ENCODE measurements at regions not wholly inside any gene's neighbourhood (a gene's known extent, or its start where the extent isn't known, plus 50 kb on each side); places are given as distances from the start of the nearest gene placed in this dataset.

DNA sequence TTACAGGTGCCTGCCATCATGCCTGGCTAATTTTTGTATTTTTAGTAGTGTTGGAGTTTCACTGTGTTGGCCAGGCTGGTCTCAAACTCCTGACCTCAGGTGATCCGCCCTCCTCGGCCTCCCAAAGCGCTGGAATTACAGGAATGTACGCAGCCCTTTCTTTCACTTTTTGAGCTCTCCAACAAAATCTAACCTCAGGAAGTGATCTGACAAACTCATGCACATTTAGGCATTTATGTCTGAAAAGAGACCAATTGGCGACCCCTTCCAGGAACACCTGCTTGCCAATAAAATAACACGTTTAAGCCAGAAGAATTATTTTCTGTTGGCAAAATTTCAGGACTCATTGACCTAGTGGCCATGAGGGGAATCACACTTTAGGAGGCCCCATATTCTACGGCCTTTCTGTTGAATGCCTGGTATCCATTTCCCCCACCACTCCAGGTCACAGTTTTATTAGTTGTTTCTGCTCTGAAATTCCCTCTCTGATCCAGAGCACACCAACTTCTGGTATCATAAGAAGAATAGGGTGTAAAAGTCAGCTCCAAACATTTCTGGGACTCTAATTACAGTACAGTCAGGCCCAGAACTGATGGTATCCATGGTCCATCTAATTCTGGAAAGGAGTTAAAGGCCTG lies 65.8 kb upstream of the FRMD4A start:
- TF ChIP-seq, protein P1, sequence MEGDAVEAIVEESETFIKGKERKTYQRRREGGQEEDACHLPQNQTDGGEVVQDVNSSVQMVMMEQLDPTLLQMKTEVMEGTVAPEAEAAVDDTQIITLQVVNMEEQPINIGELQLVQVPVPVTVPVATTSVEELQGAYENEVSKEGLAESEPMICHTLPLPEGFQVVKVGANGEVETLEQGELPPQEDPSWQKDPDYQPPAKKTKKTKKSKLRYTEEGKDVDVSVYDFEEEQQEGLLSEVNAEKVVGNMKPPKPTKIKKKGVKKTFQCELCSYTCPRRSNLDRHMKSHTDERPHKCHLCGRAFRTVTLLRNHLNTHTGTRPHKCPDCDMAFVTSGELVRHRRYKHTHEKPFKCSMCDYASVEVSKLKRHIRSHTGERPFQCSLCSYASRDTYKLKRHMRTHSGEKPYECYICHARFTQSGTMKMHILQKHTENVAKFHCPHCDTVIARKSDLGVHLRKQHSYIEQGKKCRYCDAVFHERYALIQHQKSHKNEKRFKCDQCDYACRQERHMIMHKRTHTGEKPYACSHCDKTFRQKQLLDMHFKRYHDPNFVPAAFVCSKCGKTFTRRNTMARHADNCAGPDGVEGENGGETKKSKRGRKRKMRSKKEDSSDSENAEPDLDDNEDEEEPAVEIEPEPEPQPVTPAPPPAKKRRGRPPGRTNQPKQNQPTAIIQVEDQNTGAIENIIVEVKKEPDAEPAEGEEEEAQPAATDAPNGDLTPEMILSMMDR (IDR thresholded peaks at IDR 0.05; ENCODE audit: low read depth, low read length, poor library complexity, severe bottlenecking): peak; percentile 36
- no peak for TF ChIP-seq EZH2phosphoT487 (IDR thresholded peaks at IDR 0.05; ENCODE audit: borderline replicate concordance, low read length)
